Upper lobe of left lung (tissue), 6 donors: ENCODE measurements at regions not wholly inside any gene's neighbourhood (a gene's known extent, or its start where the extent isn't known, plus 50 kb on each side); places are given as distances from the start of the nearest gene placed in this dataset.

ENCODE experiments used
- ATAC-seq, 2 donors: fragments of 200-7000 bp; cut with Tn5 transposase; one replicate each; pipeline ENCODE4 v1.9.1; 2022; ENCODE audit warnings: mild to moderate bottlenecking in 2 of 2, moderate library complexity in 2 of 2; ENCODE audit not compliant: low FRiP score in 2 of 2
- DNase-seq, 2 donors: peaks; one replicate each; pipeline ENCODE4 v3.0.0-alpha.2; 2019 to 2020
- H3K27ac ChIP-seq, 4 donors: fragments of 200-600 bp; sonication (generic); one replicate each; pipeline ENCODE4 v1.5.1; 2016 to 2019
- H3K27me3 ChIP-seq, 4 donors: fragments of 200-600 bp; sonication (generic); one replicate each; pipeline ENCODE4 v1.5.1; 2017 to 2019
- H3K36me3 ChIP-seq, 4 donors: fragments of 200-600 bp; sonication (generic); one replicate each; pipeline ENCODE4 v1.5.1; 2016 to 2019
- H3K4me1 ChIP-seq, 4 donors: fragments of 200-600 bp; sonication (generic); one replicate each; pipeline ENCODE4 v1.5.1; 2018 to 2019
- H3K4me3 ChIP-seq, 4 donors: fragments of 200-600 bp; sonication (generic); one replicate each; pipeline ENCODE4 v1.5.1; 2017 to 2019; ENCODE audit warnings: mild to moderate bottlenecking in 2 of 4, moderate library complexity in 1 of 4
- H3K9me3 ChIP-seq, 4 donors: fragments of 200-600 bp; sonication (generic); one replicate each; pipeline ENCODE4 v1.5.1; 2018 to 2019
- CTCF ChIP-seq, 6 experiments: fragments of 450-650 bp in 4 of 6; fragments of 200-600 bp in 2 of 6; sonication (generic) in 2 of 6; IDR thresholded peaks; one replicate each; pipeline ENCODE4 v1.5.1; 2016 to 2019; ENCODE audit warnings: antibody characterized with exemption in 6 of 6
- EP300 ChIP-seq, 4 donors: sonication (generic); formaldehyde crosslinking; IDR thresholded peaks; one replicate each; pipeline ENCODE4 v1.5.1; 2017; ENCODE audit warnings: antibody characterized with exemption in 4 of 4, control low read depth in 2 of 4
- POLR2A ChIP-seq, 4 donors: fragments of 450-650 bp; IDR thresholded peaks; one replicate each; pipeline ENCODE4 v1.5.1; 2016 to 2017; ENCODE audit warnings: antibody characterized with exemption in 4 of 4, mild to moderate bottlenecking in 2 of 4
- POLR2AphosphoS5 ChIP-seq, 2 donors: sonication (generic); formaldehyde crosslinking; IDR thresholded peaks; one replicate each; pipeline ENCODE4 v1.5.1; 2017; ENCODE audit warnings: antibody characterized with exemption in 2 of 2
- WGBS, 2 donors: methylation state at CpG; one replicate each; pipeline ENCODE4 v1.1.5; 2017 to 2018; 5-methylcytosine and 5-hydroxymethylcytosine counted together
- donor health status: DM: no; HTN: no; CAD: no; lungs with moderate emphysema.
- donor health status: DM: no; HTN: yes; CAD: no; lungs with severe emphysema.

GRCh38 chr3:25144430-25144829, 283.6 kb upstream of the RARB start:
- Histone ChIP-seq H3K36me3 (no peaks in the 10 kb centered on the region), H3K27ac (no peak overlapping the region), H3K9me3 (no peaks in the 10 kb centered on the region), H3K27me3 (no peaks in the 10 kb centered on the region), H3K4me3 (no peak overlapping the region), H3K4me1 (no peaks in the 10 kb centered on the region)
- ATAC-seq (no peak), DNase-seq (no peak)
- 78 to 85% methylated on average over 4 of the region's 4 CpGs for WGBS, 2 donors
- TF ChIP-seq POLR2AphosphoS5 (IDR thresholded peaks at IDR 0.05) (no peak), EP300 (IDR thresholded peaks at IDR 0.05) (no peak), POLR2A (IDR thresholded peaks at IDR 0.05) (no peak), CTCF (IDR thresholded peaks at IDR 0.05) (no peak)

GRCh38 chr3:25145176-25145575, 282.9 kb upstream of the RARB start:
- no peak for DNase-seq
- Histone ChIP-seq H3K27me3 (no peaks in the 10 kb centered on the region), H3K4me1 (no peaks in the 10 kb centered on the region), H3K4me3 (no peak overlapping the region), H3K36me3 (no peaks in the 10 kb centered on the region), H3K27ac (no peak overlapping the region), H3K9me3 (no peaks in the 10 kb centered on the region)
- TF ChIP-seq CTCF (IDR thresholded peaks at IDR 0.05) (no peak), POLR2AphosphoS5 (IDR thresholded peaks at IDR 0.05) (no peak), EP300 (IDR thresholded peaks at IDR 0.05) (no peak), POLR2A (IDR thresholded peaks at IDR 0.05) (no peak)
- no peak for ATAC-seq
- 76 to 79% methylated on average over 1 of the region's 1 CpG for WGBS, 2 donors

GRCh38 chr3:25150199-25150598, 277.9 kb upstream of the RARB start:
- WGBS, 2 donors, result 90 to 94% methylated on average over 1 of the region's 1 CpG
- Histone ChIP-seq H3K4me3 (no peak overlapping the region), H3K36me3 (no peaks in the 10 kb centered on the region), H3K9me3 (no peaks in the 10 kb centered on the region), H3K27me3 (no peaks in the 10 kb centered on the region), H3K4me1 (peaks cover 0 to 8% (median 0%) of the 10 kb centered on the region in 4 donors), H3K27ac (peak overlapping the region in 1 of 4 donors; percentile 15)
- TF ChIP-seq CTCF (IDR thresholded peaks at IDR 0.05), result no peak
- no peak for TF ChIP-seq POLR2A (IDR thresholded peaks at IDR 0.05)
- no peak for ATAC-seq
- DNase-seq, result no peak

- Histone ChIP-seq H3K36me3 (no peaks in the 10 kb centered on the region), H3K27me3 (no peaks in the 10 kb centered on the region), H3K9me3 (no peaks in the 10 kb centered on the region), H3K4me3 (peak overlapping the region in 2 of 4 donors; percentile 3 to 20), H3K4me1 (peaks cover 0 to 8% (median 0%) of the 10 kb centered on the region in 4 donors), H3K27ac (peak overlapping the region in 3 of 4 donors; percentile 40 to 76 (median 41))
- WGBS, 2 donors, result 37 to 38% methylated on average over 10 of the region's 10 CpGs
- TF ChIP-seq CTCF (IDR thresholded peaks at IDR 0.05), result no peak
- TF ChIP-seq EP300 (IDR thresholded peaks at IDR 0.05), result peak in 2 of 4 donors; percentile 81
- peak in 1 of 2 donors; percentile 69 for TF ChIP-seq POLR2AphosphoS5 (IDR thresholded peaks at IDR 0.05)
- no peak for DNase-seq
- ATAC-seq, result peak; percentile 16 to 51
Measured at GRCh38 chr3:25151281-25151902, 276.7 kb upstream of the RARB start.

GRCh38 chr3:25151903-25152295, 276.2 kb upstream of the RARB start:
- WGBS, 2 donors, result 19 to 27% methylated on average over 3 of the region's 3 CpGs
- Histone ChIP-seq H3K4me1 (peaks cover 0 to 8% (median 0%) of the 10 kb centered on the region in 4 donors), H3K27ac (peak overlapping the region in 3 of 4 donors; percentile 28 to 76 (median 41)), H3K36me3 (no peaks in the 10 kb centered on the region), H3K9me3 (no peaks in the 10 kb centered on the region), H3K4me3 (peak overlapping the region in 2 of 4 donors; percentile 3 to 20), H3K27me3 (no peaks in the 10 kb centered on the region)
- DNase-seq (no peak), ATAC-seq (no peak)
- TF ChIP-seq POLR2A (IDR thresholded peaks at IDR 0.05) (no peak), CTCF (IDR thresholded peaks at IDR 0.05) (no peak), POLR2AphosphoS5 (IDR thresholded peaks at IDR 0.05) (no peak), EP300 (IDR thresholded peaks at IDR 0.05) (no peak)
